ENCODE measurements at regions not wholly inside any gene's neighbourhood (a gene's known extent, or its start where the extent isn't known, plus 50 kb on each side); places are given as distances from the start of the nearest gene placed in this dataset.
A peak's percentile ranks its signal among the peaks of the same experiment; 100 is the strongest.

GRCh38 chr2:217103752-217104545, 244.1 kb upstream of the TNP1 start:
- DNase-seq, result no peak

- DNase-seq, result no peak
Measured at GRCh38 chr2:217102956-217103355, 243.1 kb upstream of the TNP1 start.

- no peak for DNase-seq
Measured at GRCh38 chr2:217101972-217102371, 242.1 kb upstream of the TNP1 start.

- DNase-seq, result no peak
Measured at GRCh38 chr2:217099561-217099960, 239.7 kb upstream of the TNP1 start.

- DNase-seq, result no peak
Measured at GRCh38 chr2:217098435-217098834, 238.6 kb upstream of the TNP1 start.

GRCh38 chr2:217097346-217097745, 237.5 kb upstream of the TNP1 start:
- no peak for DNase-seq

- no peak for DNase-seq
Measured at GRCh38 chr2:217096474-217097225, 236.8 kb upstream of the TNP1 start.

GRCh38 chr2:217095511-217096205, 235.8 kb upstream of the TNP1 start:
- DNase-seq, result no peak

GRCh38 chr2:217092710-217093379, 233.0 kb upstream of the TNP1 start:
- DNase-seq, result no peak

- DNase-seq, result no peak
Measured at GRCh38 chr2:217091531-217091930, 231.7 kb upstream of the TNP1 start.

- no peak for DNase-seq
Measured at GRCh38 chr2:217090884-217091283, 231.0 kb upstream of the TNP1 start.

GRCh38 chr2:217090024-217090473, 230.2 kb upstream of the TNP1 start:
- no peak for DNase-seq

GRCh38 chr2:217086718-217087117, 226.9 kb upstream of the TNP1 start:
- DNase-seq, result no peak

- peak; percentile 62 for DNase-seq
Measured at GRCh38 chr2:217086038-217086522, 226.2 kb upstream of the TNP1 start.

GRCh38 chr2:217085543-217085942, 225.7 kb upstream of the TNP1 start:
- no peak for DNase-seq

GRCh38 chr2:217081799-217082198, 221.9 kb upstream of the TNP1 start:
- DNase-seq, result no peak

- DNase-seq, result no peak
Measured at GRCh38 chr2:217079165-217079564, 219.3 kb upstream of the TNP1 start.

- no peak for DNase-seq
Measured at GRCh38 chr2:217077831-217078407, 218.1 kb upstream of the TNP1 start.

GRCh38 chr2:217076657-217077232, 216.9 kb upstream of the TNP1 start:
- DNase-seq, result no peak

- DNase-seq, result no peak
Measured at GRCh38 chr2:217076058-217076435, 216.2 kb upstream of the TNP1 start.

GRCh38 chr2:217075268-217076057, 215.6 kb upstream of the TNP1 start:
- no peak for DNase-seq
